Testis (tissue), 2 donors: ENCODE measurements at regions not wholly inside any gene's neighbourhood (a gene's known extent, or its start where the extent isn't known, plus 50 kb on each side); places are given as distances from the start of the nearest gene placed in this dataset.

Experiments used
- DNase-seq: peaks from one replicate; pipeline ENCODE4 v3.0.0-alpha.2; 2019
- H3K27ac ChIP-seq, 2 donors: fragments of 200-600 bp; sonication (generic); one replicate each; pipeline ENCODE4 v1.5.1; 2019
- H3K27me3 ChIP-seq: fragments of 200-600 bp; sonication (generic); one replicate; pipeline ENCODE4 v1.5.1; 2019
- H3K36me3 ChIP-seq: fragments of 200-600 bp; sonication (generic); one replicate; pipeline ENCODE4 v1.5.1; 2017; ENCODE audit warnings: low read depth; ENCODE audit errors: missing control alignments
- H3K4me1 ChIP-seq: fragments of 200-600 bp; sonication (generic); one replicate; pipeline ENCODE4 v1.5.1; 2019
- H3K4me3 ChIP-seq, 2 donors: fragments of 200-600 bp; sonication (generic); one replicate each; pipeline ENCODE4 v1.5.1; 2017 to 2019
- H3K9me3 ChIP-seq: fragments of 200-600 bp; sonication (generic); one replicate; pipeline ENCODE4 v1.5.1; 2017
- POLR2A ChIP-seq: fragments of 450-650 bp; IDR thresholded peaks from one replicate; pipeline ENCODE4 v1.6.1; 2017; ENCODE audit warnings: antibody characterized with exemption, mild to moderate bottlenecking, moderate library complexity
- WGBS, 2 donors: methylation state at CpG; one replicate each; pipeline ENCODE4 v1.1.5; 2018; 5-methylcytosine and 5-hydroxymethylcytosine counted together
- intact Hi-C: fragments of 100-400 bp; cut with DNase I; formaldehyde crosslinking; loops from one replicate; pipeline ENCODE4 v1.15.1; 2023; ENCODE audit warnings: low total_unique reads
- TF ChIP-seq, protein P1 (sequence below), 3 experiments: fragments of 450-650 bp in 2 of 3; fragments of 200-600 bp in 1 of 3; sonication (generic) in 1 of 3; IDR thresholded peaks; one replicate each; pipeline ENCODE4 v1.5.1; 2016 to 2019; ENCODE audit warnings: antibody characterized with exemption in 3 of 3, mild to moderate bottlenecking in 2 of 3, moderate library complexity in 1 of 3

DNA sequence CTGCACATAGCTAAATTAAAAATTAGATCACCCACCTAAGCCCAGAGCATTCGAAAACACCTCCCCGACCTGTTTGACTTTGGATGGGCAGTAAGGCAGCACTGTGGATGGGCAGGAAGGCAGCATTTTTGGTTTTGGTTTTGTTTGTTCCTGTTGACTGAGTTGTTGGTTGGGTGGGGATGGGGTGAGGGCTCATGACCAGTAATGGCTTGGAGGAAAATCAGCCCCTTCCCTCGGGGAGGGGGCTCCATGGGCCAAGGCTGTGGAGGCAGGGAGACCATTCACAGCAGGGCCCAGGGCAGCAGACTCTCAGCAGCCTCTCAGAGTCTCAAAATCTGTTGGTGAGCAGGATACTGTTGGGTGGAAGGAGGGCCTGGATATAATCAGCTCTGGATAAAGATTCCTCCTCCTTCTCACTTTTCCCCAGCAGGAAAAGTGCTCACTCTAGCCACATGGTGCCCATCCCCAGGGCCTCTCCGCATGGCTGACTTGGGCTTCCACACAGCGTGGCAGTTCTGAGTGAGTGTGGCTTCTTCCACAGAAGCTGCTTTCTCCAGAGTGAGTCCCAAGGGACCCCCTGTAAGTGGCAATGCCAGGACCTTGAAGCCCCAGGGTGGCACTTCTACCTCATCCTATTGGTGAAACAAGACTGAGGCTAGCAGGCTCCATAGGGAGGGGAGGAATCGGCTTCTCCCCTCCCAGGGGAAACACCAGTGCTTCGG, 1491.2 kb downstream of the BRD1 start:
- no peaks in the 10 kb centered on the region for H3K27me3 ChIP-seq
- H3K36me3 ChIP-seq = no peaks in the 10 kb centered on the region
- H3K4me1 ChIP-seq = no peaks in the 10 kb centered on the region
- no peak overlapping the region for H3K4me3 ChIP-seq
- no peak for TF ChIP-seq POLR2A
- TF ChIP-seq, protein P1, sequence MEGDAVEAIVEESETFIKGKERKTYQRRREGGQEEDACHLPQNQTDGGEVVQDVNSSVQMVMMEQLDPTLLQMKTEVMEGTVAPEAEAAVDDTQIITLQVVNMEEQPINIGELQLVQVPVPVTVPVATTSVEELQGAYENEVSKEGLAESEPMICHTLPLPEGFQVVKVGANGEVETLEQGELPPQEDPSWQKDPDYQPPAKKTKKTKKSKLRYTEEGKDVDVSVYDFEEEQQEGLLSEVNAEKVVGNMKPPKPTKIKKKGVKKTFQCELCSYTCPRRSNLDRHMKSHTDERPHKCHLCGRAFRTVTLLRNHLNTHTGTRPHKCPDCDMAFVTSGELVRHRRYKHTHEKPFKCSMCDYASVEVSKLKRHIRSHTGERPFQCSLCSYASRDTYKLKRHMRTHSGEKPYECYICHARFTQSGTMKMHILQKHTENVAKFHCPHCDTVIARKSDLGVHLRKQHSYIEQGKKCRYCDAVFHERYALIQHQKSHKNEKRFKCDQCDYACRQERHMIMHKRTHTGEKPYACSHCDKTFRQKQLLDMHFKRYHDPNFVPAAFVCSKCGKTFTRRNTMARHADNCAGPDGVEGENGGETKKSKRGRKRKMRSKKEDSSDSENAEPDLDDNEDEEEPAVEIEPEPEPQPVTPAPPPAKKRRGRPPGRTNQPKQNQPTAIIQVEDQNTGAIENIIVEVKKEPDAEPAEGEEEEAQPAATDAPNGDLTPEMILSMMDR (IDR thresholded peaks at IDR 0.05) = no peak
- H3K27ac ChIP-seq = no peak overlapping the region
- intact Hi-C loops = no loop called here
- no peak for DNase-seq
- H3K9me3 ChIP-seq = no peaks in the 10 kb centered on the region
- 88 to 90% methylated on average over 7 of the region's 7 CpGs for WGBS, 2 donors

DNA sequence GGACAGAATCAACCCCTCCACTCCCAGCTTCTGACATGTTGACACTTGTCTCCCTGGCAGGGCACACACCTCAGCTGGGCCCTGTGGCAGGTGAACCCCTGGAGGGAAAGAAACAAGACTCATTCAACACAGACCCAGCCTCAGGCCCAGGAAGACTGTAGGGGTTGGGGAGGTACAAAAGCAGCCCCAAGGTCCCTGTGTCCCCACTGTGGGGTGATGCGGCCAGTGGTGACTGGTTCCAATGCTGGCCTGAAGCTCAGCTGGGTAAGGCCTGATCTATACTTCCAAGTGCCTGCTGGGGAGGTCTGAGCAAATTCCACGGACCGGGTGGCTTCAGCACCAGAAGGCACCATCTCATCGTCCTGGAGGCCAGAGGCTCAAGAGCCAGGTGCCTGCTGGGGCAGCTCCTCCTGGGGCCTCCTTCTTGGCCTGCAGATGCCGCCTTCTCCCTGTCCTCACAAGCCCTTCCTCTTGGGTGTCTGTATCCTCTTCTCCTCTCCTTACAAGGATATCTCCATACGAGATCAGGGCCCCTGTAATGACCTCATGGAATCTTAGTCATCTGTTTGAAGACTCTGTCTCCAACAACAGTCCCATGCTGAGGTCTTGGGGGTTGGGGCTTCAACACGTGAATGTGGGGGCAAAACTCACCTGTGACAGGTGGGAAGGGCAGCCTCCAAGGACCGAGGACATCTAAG, 1492.1 kb downstream of the BRD1 start:
- intact Hi-C loops = no loop called here

DNA sequence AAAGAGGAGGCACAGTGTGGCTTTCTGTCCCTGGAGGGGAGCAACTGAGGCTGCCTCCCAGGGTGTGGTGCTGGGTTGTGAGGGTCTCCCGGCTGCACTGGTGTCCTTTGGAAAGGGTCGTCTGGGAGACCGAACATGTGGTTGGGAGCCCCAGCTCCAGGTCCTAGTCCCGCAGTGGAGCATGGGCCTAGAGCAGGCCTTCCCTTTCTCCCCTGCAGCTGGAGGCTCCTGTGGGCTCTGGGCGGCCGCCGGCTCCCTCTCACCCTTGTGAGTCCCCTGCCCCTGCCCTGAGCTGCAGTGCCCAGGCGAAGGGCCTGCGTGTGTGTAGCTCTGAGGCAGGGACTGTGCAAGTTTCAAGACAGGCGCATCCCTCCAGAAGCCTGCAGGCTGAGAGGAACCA, 1492.7 kb downstream of the BRD1 start:
- 80 to 94% methylated on average over 4 to 10 of the region's 10 CpGs for WGBS, 2 donors
- H3K9me3 ChIP-seq = no peaks in the 10 kb centered on the region
- intact Hi-C loops = no loop called here
- H3K36me3 ChIP-seq = no peaks in the 10 kb centered on the region
- no peaks in the 10 kb centered on the region for H3K4me1 ChIP-seq
- H3K27me3 ChIP-seq = no peaks in the 10 kb centered on the region
- H3K4me3 ChIP-seq = no peak overlapping the region
- no peak for DNase-seq
- no peak for TF ChIP-seq POLR2A
- TF ChIP-seq, protein P1 (IDR thresholded peaks at IDR 0.05) = no peak
- no peak overlapping the region for H3K27ac ChIP-seq

More for the DNA sequence above, 1492.1 kb downstream of the BRD1 start:
- Histone ChIP-seq H3K4me1 (no peaks in the 10 kb centered on the region), H3K9me3 (no peaks in the 10 kb centered on the region), H3K27me3 (no peaks in the 10 kb centered on the region), H3K36me3 (no peaks in the 10 kb centered on the region), H3K27ac (no peak overlapping the region), H3K4me3 (no peak overlapping the region)
- DNase-seq = no peak
- 90 to 93% methylated on average over 8 of the region's 8 CpGs for WGBS, 2 donors
- TF ChIP-seq, protein P1 (IDR thresholded peaks at IDR 0.05) = no peak
- no peak for TF ChIP-seq POLR2A

DNA sequence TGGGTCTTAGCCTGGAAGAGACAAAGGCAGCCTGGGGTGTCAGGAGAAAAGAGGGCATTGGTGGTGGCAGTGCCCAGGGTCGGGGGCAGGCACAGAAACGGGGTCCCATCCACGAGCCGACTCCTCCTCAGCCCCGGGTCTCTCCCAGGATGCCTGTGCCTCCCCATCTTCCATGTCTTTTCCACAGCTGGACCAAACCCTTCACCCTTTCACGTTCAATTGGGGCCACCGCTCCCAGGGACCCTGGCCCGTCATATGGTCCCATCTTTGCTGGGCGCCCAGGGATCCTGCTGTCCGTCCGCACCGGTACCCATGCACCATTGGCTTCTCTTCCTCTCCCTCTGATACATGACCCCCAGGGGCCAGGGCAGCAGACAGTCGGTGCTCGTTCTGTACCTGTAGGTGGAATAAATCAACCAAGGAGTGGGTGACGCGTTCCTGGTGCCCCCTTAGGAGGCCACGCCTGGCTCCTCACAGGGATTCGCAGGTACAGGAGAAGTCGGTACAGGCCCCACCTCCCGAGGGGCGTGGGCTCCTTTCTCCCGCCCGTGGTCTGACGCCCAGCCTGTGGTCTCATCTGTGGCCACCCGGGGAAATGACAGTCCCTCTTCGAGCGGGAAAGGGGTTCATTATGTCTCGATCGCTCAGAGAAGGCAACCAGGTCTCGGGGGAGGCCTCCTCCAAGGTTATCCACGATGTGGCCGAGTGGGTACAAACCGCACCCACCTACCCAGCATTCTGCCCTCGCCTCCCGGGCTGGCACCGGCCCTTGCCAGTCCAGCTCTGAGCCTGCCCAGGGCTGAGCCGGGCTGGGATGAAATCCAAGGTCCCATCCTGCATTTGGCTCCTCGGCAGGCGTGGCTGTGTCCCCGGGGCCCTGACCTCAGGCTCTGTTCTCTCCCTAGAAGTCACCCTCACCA, 1493.6 kb downstream of the BRD1 start:
- no peak for DNase-seq
- Histone ChIP-seq H3K9me3 (no peaks in the 10 kb centered on the region), H3K4me3 (no peak overlapping the region), H3K27me3 (no peaks in the 10 kb centered on the region), H3K27ac (no peak overlapping the region), H3K4me1 (no peaks in the 10 kb centered on the region), H3K36me3 (no peaks in the 10 kb centered on the region)
- no peak for TF ChIP-seq POLR2A
- TF ChIP-seq, protein P1 (IDR thresholded peaks at IDR 0.05) = no peak
- WGBS, 2 donors = 92 to 96% methylated on average over 27 to 40 of the region's 40 CpGs
- intact Hi-C loops = no loop called here
